HepG2 (cell line): ENCODE measurements at regions not wholly inside any gene's neighbourhood (a gene's known extent, or its start where the extent isn't known, plus 50 kb on each side); places are given as distances from the start of the nearest gene placed in this dataset.

Experiments used
- ATAC-seq: fragments of 200-7000 bp; cut with Tn5 transposase; 3 replicates; pipeline ENCODE4 v1.9.1; 2020; ENCODE audit warnings: mild to moderate bottlenecking, moderate library complexity
- BruUV-seq: library from RNA; stranded (reverse); fragments of 400-500 nt; replicated peaks from 2 replicates; lab custom pipeline; 2021; lab: Mats Ljungman, UMichigan
- CTCF ChIA-PET: fragments of 300-600 bp; formaldehyde crosslinking; extraction: SDS; loops from one replicate; lab custom pipeline; 2021; ENCODE audit warnings: low total read pairs, inconsistent platforms, low intra/inter-chr PET ratio; lab: Yijun Ruan, JAX
- POLR2A ChIA-PET: fragments of 350-600 bp; sonication (Branson Sonifier 250); formaldehyde crosslinking; loops from one replicate; lab custom pipeline; 2020; ENCODE audit warnings: antibody characterized with exemption, inconsistent platforms; lab: Yijun Ruan, JAX
- DNase-seq: peaks from one replicate; pipeline ENCODE4 v3.0.0-alpha.2; 2015; ENCODE audit warnings: low spot score
- FAIRE-seq: peaks from 3 replicates; lab custom pipeline; 2011; peaks lifted over from hg19 to GRCh38; lab: Jason Lieb, UNC
- H2AFZ ChIP-seq: one replicate; pipeline ENCODE4 v1.6.1; 2011; ENCODE audit warnings: low read length, inconsistent platforms
- H3K27ac ChIP-seq: fragments of 300-600 bp; 3 replicates; pipeline ENCODE4 v1.8.0; 2011; ENCODE audit warnings: mixed run types, mild to moderate bottlenecking, mixed read lengths, low read length, inconsistent platforms; ENCODE audit not compliant: insufficient read depth; ENCODE audit errors: extremely low read length
- H3K27me3 ChIP-seq, 2 experiments: fragments of 200-600 bp in 1 of 2; 2 replicates in 1 of 2; 3 replicates in 1 of 2; pipeline versions ENCODE4 v1.6.0 to v1.8.0; 2011; ENCODE audit warnings: low read length in 2 of 2, mild to moderate bottlenecking in 2 of 2, moderate library complexity in 2 of 2, inconsistent platforms in 1 of 2; ENCODE audit not compliant: insufficient read depth in 2 of 2, control insufficient read depth in 1 of 2
- H3K36me3 ChIP-seq, 2 experiments: fragments of 200-600 bp in 1 of 2; replicated peaks in 1 of 2; 2 replicates in 1 of 2; 3 replicates in 1 of 2; pipeline versions ENCODE4 v1.5.1 to v1.8.0; 2011; ENCODE audit warnings: low read length in 2 of 2, inconsistent platforms in 1 of 2; ENCODE audit not compliant: insufficient read depth in 2 of 2, control insufficient read depth in 1 of 2
- H3K4me1 ChIP-seq: 2 replicates; pipeline ENCODE4 v1.5.1; 2012; ENCODE audit warnings: low read length, inconsistent platforms; ENCODE audit not compliant: insufficient read depth
- H3K4me2 ChIP-seq: 2 replicates; pipeline ENCODE4 v1.6.0; 2011; ENCODE audit warnings: low read depth, low read length, inconsistent platforms
- H3K4me3 ChIP-seq, 3 experiments: fragments of 200-600 bp in 1 of 3; sonication (generic), shearing (Covaris generic) in 1 of 3; replicated peaks in 1 of 3; 2 replicates each; pipeline ENCODE4 v1.5.1; 2011 to 2016; ENCODE audit warnings: low read length in 3 of 3, inconsistent platforms in 2 of 3, low read depth in 2 of 3, mild to moderate bottlenecking in 2 of 3, control low read depth in 1 of 3, mixed read lengths in 1 of 3; ENCODE audit not compliant: insufficient read depth in 1 of 3
- H3K79me2 ChIP-seq: one replicate; pipeline ENCODE4 v1.6.1; 2011; ENCODE audit warnings: low read length, inconsistent platforms; ENCODE audit not compliant: insufficient read depth
- H3K9ac ChIP-seq: 2 replicates; pipeline ENCODE4 v1.6.0; 2011; ENCODE audit warnings: mild to moderate bottlenecking, low read depth, low read length, inconsistent platforms; ENCODE audit not compliant: insufficient read depth
- H3K9me3 ChIP-seq: 2 replicates; pipeline ENCODE4 v1.5.1; 2012; ENCODE audit warnings: mild to moderate bottlenecking, low read length
- H4K20me1 ChIP-seq: 2 replicates; pipeline ENCODE4 v1.6.0; 2011; ENCODE audit warnings: inconsistent platforms, mild to moderate bottlenecking, low read length, moderate library complexity; ENCODE audit not compliant: insufficient read depth
- ASH2L ChIP-seq: fragments of 300-600, 200-600 bp; sonication (generic); IDR thresholded peaks from 2 replicates; pipeline ENCODE4 v1.7.0; 2017; ENCODE audit warnings: low read depth, mild to moderate bottlenecking, moderate library complexity, mixed read lengths, low read length; ENCODE audit not compliant: insufficient read length
- ATM ChIP-seq: fragments of 450-650 bp; IDR thresholded peaks from 2 replicates; pipeline ENCODE4 v1.7.1; 2017; ENCODE audit warnings: mild to moderate bottlenecking, borderline replicate concordance
- HNRNPK ChIP-seq: fragments of 200-400 bp; formaldehyde crosslinking; IDR thresholded peaks from 2 replicates; pipeline ENCODE4 v1.6.1; 2018; ENCODE audit warnings: low read length, low read depth, moderate library complexity, mild to moderate bottlenecking; ENCODE audit not compliant: poor library complexity, severe bottlenecking
- KAT7 ChIP-seq: IDR thresholded peaks from 2 replicates; pipeline ENCODE4 v1.6.1; 2018; ENCODE audit warnings: borderline replicate concordance, missing compliant biosample characterization
- KDM2A ChIP-seq: sonication (generic); formaldehyde crosslinking; IDR thresholded peaks from 2 replicates; pipeline ENCODE4 v1.4.0; 2020; ENCODE audit warnings: low read depth, missing genetic modification reagents, borderline replicate concordance
- KLF13 ChIP-seq: sonication (generic); formaldehyde crosslinking; IDR thresholded peaks from 2 replicates; pipeline ENCODE4 v1.4.0; 2020; ENCODE audit warnings: mild to moderate bottlenecking, missing genetic modification reagents
- MXI1 ChIP-seq: IDR thresholded peaks from 3 replicates; pipeline ENCODE4 v1.6.1; 2012; ENCODE audit warnings: low read depth, low read length, inconsistent platforms, borderline replicate concordance
- NFE2L1 ChIP-seq: sonication (generic); formaldehyde crosslinking; IDR thresholded peaks from 2 replicates; pipeline ENCODE4 v1.4.0; 2020; ENCODE audit warnings: missing genetic modification reagents, mild to moderate bottlenecking, borderline replicate concordance
- SIN3A ChIP-seq: IDR thresholded peaks from 2 replicates; pipeline ENCODE4 v1.6.1; 2011; ENCODE audit warnings: low read depth, mild to moderate bottlenecking, control low read depth, low read length, borderline replicate concordance
- THAP11 ChIP-seq: IDR thresholded peaks from 2 replicates; pipeline ENCODE4 v1.6.1; 2016; ENCODE audit warnings: missing biosample characterization, missing genetic modification reagents
- THRA ChIP-seq: sonication (generic); formaldehyde crosslinking; IDR thresholded peaks from 2 replicates; pipeline ENCODE4 v1.4.0; 2020; ENCODE audit warnings: missing genetic modification reagents, borderline replicate concordance
- ZFP82 ChIP-seq: sonication (generic); formaldehyde crosslinking; IDR thresholded peaks from 2 replicates; pipeline ENCODE4 v1.5.1; 2020; ENCODE audit warnings: mild to moderate bottlenecking, missing genetic modification reagents, borderline replicate concordance
- ZNF205 ChIP-seq: IDR thresholded peaks from 2 replicates; pipeline ENCODE4 v1.6.1; 2018; ENCODE audit warnings: missing biosample characterization, missing genetic modification reagents
- ZNF605 ChIP-seq: sonication (generic); formaldehyde crosslinking; IDR thresholded peaks from 2 replicates; pipeline ENCODE4 v1.8.0; 2022; ENCODE audit warnings: mild to moderate bottlenecking, missing genetic modification reagents
- ZNF691 ChIP-seq: sonication (generic); formaldehyde crosslinking; IDR thresholded peaks from 2 replicates; pipeline ENCODE4 v1.4.0; 2020; ENCODE audit warnings: missing genetic modification reagents, low read depth, mild to moderate bottlenecking, borderline replicate concordance
- ZNF841 ChIP-seq: sonication (generic); formaldehyde crosslinking; IDR thresholded peaks from 2 replicates; pipeline ENCODE4 v1.8.1; 2023; ENCODE audit warnings: missing genetic modification reagents, borderline replicate concordance
- ZNF891 ChIP-seq: sonication (generic); formaldehyde crosslinking; IDR thresholded peaks from 2 replicates; pipeline ENCODE4 v1.5.0; 2020; ENCODE audit warnings: mild to moderate bottlenecking, missing genetic modification reagents
- ZSCAN20 ChIP-seq: sonication (generic); formaldehyde crosslinking; IDR thresholded peaks from 2 replicates; pipeline ENCODE4 v1.4.0; 2020; ENCODE audit warnings: missing genetic modification reagents, mild to moderate bottlenecking, borderline replicate concordance
- WGBS: methylation state at CpG from one replicate; pipeline ENCODE4 v1.1.6; 2017; ENCODE audit warnings: low lambda C conversion rate; 5-methylcytosine and 5-hydroxymethylcytosine counted together
- in situ Hi-C: cut with HindIII; loops from 2 replicates; pipeline ENCODE4 v1.10.0; 2017; ENCODE audit warnings: low pct_unique_long_range_greater_than_20kb; ENCODE audit not compliant: extremely low pct_ligation_motif_present
- intact Hi-C: fragments of 100-400 bp; cut with micrococcal nuclease; formaldehyde crosslinking; loops from one replicate; pipeline ENCODE4 v1.10.0; 2022; ENCODE audit not compliant: unreplicated experiment

- Histone ChIP-seq H3K9ac (no peak overlapping the region), H3K36me3 (no peaks in the 10 kb centered on the region), H3K27ac (no peak overlapping the region), H2AFZ (no peak overlapping the region), H3K9me3 (peaks cover 25% of the 10 kb centered on the region; the same call in 1 of the 2 replicates), H3K4me3 (no peak overlapping the region), H3K4me2 (no peak overlapping the region), H3K4me1 (no peaks in the 10 kb centered on the region), H3K27me3 (no peaks in the 10 kb centered on the region), H4K20me1 (no peaks in the 10 kb centered on the region), H3K79me2 (no peaks in the 10 kb centered on the region)
- ChIA-PET CTCF (no interaction called here), POLR2A (no interaction called here)
- intact Hi-C loops (no loop called here), in situ Hi-C loops (no loop called here)
- TF ChIP-seq HNRNPK = peak; percentile 13
- no peak for TF ChIP-seq ZNF205 (CRISPR knock-in tag)
- TF ChIP-seq ZSCAN20 (CRISPR knock-in tag) = no peak
- no peak for DNase-seq
- FAIRE-seq = no peak
- no TSS peak for BruUV-seq
- ATAC-seq = no peak
Measured at GRCh38 chr20:40422656-40423055, 266.4 kb downstream of the MAFB start.

GRCh38 chr20:40416274-40416673 lies 272.8 kb downstream of the MAFB start:
- WGBS = 6% methylated on average over 1 of the region's 1 CpG
- no peak overlapping the region for H3K27ac ChIP-seq
- in situ Hi-C loops (no loop called here), intact Hi-C loops (no loop called here)
- DNase-seq (no peak), FAIRE-seq (no peak), ATAC-seq (no peak)
- no peak overlapping the region for H2AFZ ChIP-seq
- CTCF ChIA-PET = no interaction called here
- no peak overlapping the region for H3K4me2 ChIP-seq
- BruUV-seq = no TSS peak
- no peak overlapping the region for H3K9ac ChIP-seq
- POLR2A ChIA-PET = no interaction called here
- no peaks in the 10 kb centered on the region for H3K9me3 ChIP-seq
- H3K36me3 ChIP-seq = no peaks in the 10 kb centered on the region
- H4K20me1 ChIP-seq = no peaks in the 10 kb centered on the region
- H3K79me2 ChIP-seq = no peaks in the 10 kb centered on the region
- H3K4me1 ChIP-seq = no peaks in the 10 kb centered on the region
- no peaks in the 10 kb centered on the region for H3K27me3 ChIP-seq
- H3K4me3 ChIP-seq = no peak overlapping the region
- TF ChIP-seq ZNF891 (CRISPR knock-in tag) = no peak
- no peak for TF ChIP-seq KLF13 (CRISPR knock-in tag)
- TF ChIP-seq ASH2L = no peak
- TF ChIP-seq KAT7 (CRISPR knock-in tag) = no peak
- no peak for TF ChIP-seq ZNF691 (CRISPR knock-in tag)
- TF ChIP-seq ATM = no peak
- TF ChIP-seq ZNF841 (CRISPR knock-in tag) = no peak
- TF ChIP-seq MXI1 = no peak
- no peak for TF ChIP-seq ZNF605
- no peak for TF ChIP-seq ZFP82 (CRISPR knock-in tag)
- TF ChIP-seq KDM2A (CRISPR knock-in tag) = no peak
- no peak for TF ChIP-seq THRA (CRISPR knock-in tag)
- TF ChIP-seq THAP11 (CRISPR knock-in tag) = no peak
- TF ChIP-seq SIN3A = no peak
- TF ChIP-seq NFE2L1 (CRISPR knock-in tag) = no peak
